ENCODE measurements at regions not wholly inside any gene's neighbourhood (a gene's known extent, or its start where the extent isn't known, plus 50 kb on each side); places are given as distances from the start of the nearest gene placed in this dataset.
"Not testable (repeated sequence)": the region's sequence is repeated elsewhere in the genome, so short reads cannot be mapped to it uniquely, and the experiment has no call there.

DNA sequence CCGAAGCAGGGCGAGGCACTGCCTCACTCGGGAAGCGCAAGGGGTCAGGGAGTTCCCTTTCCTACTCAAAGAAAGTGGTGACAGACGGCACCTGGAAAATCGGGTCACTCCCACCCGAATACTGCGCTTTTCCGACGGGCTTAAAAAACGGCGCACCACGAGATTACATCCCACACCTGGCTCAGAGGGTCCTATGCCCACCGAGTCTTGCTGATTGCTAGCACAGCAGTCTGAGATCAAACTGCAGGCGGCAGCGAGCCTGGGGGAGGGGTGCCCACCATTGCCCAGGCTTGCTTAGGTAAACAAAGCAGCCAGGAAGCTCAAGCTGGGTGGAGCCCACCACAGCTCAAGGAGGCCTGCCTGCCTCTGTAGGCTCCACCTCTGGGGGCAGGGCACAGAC is 549.4 kb downstream of the KIF20B start:
- DNase-seq (ENCODE audit: low read depth in 2 of 2) = not testable (repeated sequence)

DNA sequence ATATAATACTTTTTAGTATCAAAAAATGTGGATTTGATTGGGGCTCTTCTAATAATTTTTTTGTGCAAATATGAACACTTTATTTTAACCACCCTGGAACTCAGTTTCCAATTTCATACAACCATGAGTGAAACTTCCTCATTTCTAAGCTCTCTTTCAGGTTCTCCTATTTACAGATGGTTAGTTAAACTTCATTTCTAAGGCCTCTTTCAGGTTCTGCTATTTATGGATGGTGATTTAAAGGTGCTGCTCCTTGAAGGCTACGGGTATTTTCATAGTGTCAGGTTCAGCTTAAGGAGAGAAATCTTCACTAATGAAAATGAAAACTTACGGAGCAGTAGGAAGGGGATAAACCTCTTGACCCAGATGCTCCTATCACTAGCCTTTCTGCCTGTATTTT is 568.3 kb downstream of the KIF20B start:
- no peak for DNase-seq (ENCODE audit: low read depth in 2 of 2)

DNA sequence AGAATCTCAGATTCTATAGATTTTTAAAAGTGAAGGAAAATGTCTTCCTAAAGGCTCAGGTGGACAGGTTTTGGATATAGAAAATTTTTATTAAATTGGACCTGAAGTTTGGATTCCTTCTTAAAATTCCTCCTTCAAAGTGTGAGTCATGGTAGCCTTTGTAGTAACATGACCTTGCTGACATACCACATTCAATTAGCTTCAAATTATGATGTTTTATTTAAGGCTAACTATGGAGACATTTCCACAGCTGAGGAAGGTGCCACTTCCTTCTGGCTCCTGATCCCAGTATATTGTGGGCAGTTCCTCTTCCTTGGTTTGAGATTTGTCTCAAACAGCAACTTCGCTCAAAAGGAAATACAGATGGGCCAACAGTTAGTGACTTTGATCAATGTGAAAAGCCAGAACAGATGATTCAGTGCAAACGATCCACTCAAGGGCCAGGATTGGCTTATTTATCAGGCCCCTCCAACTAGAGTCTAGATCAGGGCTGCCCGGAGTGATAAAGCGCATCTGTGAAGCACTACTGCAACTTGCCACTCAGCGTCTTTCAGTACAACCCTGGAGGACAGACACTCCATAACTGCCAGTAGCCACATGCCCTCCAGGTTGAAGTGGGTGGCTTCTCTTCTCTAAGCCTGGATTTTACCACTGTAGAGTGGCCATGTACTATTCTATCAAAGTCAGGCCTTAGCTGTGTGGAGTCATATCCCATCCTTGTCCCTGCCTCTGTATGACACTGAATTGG is 573.5 kb downstream of the KIF20B start:
- DNase-seq (ENCODE audit: low read depth in 2 of 2) = no peak

DNA sequence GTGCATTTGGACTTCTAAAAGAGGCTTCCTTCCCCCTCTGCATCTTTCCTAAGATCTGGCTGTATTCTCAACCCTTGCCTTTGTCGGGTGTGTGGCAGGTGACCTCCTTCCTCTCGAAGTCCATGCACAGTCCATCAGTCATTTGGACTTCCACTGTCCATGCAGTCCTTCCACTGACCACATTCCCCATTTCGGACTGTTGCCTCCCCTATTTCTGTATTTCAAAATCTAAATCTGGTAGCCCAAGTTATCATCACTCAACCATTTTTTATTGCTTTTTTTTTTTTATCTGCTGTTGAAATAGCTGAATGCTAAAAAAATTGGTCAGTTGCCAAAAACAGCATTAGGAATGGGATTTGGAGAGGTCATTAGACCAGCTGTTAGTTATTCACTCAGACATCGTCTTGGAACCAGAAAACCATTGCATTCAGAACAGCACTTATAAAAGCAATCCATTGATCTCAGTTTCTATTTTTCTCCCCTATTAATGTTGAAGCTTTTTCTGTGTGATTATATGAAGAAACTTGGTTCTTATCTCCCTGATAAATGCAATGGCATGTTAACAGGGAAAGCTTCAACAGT is 575.6 kb downstream of the KIF20B start:
- DNase-seq (ENCODE audit: low read depth in 2 of 2) = no peak

- DNase-seq (ENCODE audit: low read depth in 2 of 2) = no peak
Measured at GRCh38 chr10:90286406-90286805, 571.4 kb downstream of the HTR7 start.

DNA sequence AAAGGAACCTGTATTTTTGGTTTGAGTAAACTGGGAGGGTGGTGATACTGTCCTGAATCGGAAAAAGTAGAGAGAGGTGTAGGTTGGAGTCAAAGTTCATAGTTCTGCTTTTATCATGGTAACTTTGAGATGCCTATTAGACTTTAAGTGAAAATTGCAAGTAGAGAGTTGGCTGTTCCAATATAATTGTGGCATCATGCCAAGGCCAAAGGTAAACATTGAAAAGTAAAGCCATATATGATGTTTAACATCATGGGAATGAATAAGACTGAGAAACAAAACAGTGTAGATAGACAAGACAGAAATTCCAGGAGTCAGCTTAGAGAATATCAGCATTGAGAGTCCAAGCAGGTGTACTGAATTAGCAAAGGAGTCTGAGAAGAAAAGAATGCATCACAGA is 570.9 kb downstream of the HTR7 start:
- no peak for DNase-seq (ENCODE audit: low read depth in 2 of 2)

DNA sequence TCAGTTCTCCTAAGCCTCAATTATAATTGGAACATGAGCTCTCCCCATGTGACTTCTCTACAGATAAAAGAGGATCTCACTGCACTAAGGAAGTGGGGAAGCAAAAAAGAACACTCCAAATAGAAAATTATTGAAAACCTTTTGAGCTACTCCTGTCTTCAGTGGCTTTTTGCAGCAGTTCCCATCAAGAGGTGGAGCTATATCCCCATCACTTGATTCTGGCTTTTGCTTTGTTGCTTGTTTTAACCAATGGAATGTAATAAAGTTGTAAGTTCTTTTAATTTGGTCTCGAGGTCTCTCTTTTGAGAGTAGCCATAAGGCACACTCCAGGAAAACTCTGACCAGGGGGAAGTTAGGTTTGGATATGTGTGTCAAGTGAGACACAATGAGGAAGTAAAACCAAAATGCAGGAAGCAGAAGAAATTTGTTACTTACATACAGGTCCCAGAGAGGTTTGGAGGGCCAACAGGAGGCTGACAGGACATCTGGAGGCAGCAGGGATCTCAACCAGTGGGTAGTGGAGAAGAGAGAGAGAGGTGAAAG is 569.4 kb downstream of the HTR7 start:
- DNase-seq (ENCODE audit: low read depth in 2 of 2) = no peak

DNA sequence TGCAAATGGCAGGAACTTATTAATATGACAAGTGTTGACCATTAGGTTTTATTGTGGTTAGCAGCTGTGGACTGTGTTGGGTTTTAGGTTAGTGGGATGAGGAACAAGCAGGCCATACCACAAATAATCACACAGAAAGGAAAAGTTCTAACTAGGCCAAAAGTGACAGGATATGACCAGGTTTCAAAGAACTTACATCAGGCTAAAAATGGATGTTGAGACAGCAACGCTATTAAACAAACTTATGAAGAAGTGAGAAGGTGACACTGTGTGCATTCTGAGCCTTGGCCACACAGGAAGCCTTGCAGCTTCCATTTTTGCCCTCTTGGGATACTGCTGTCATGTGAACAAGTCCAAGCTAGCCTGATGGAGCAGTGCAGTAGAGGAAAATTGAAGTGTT is 568.8 kb downstream of the HTR7 start:
- no peak for DNase-seq (ENCODE audit: low read depth in 2 of 2)

DNA sequence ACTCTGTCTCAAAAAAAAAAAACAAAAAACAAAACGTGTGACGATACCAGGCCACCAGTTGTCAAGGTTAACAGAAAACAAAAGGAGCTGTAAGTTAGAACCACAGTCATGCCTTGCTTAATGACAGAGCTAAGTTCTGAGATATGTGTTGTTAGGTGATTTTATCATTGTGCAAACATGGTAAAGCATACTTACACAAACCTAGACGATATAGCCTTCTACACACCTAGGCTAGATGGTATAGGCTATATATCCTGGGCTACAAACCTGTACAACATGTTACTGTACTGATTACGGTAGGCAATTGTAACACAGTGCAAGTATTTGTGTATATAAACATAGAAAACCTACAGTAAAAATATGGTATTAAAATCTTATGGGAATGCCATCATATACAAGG is 564.2 kb downstream of the HTR7 start:
- DNase-seq (ENCODE audit: low read depth in 2 of 2) = no peak

GRCh38 chr10:90294821-90295540 is 562.9 kb downstream of the HTR7 start:
- DNase-seq (ENCODE audit: low read depth in 2 of 2) = not testable (repeated sequence)

DNA sequence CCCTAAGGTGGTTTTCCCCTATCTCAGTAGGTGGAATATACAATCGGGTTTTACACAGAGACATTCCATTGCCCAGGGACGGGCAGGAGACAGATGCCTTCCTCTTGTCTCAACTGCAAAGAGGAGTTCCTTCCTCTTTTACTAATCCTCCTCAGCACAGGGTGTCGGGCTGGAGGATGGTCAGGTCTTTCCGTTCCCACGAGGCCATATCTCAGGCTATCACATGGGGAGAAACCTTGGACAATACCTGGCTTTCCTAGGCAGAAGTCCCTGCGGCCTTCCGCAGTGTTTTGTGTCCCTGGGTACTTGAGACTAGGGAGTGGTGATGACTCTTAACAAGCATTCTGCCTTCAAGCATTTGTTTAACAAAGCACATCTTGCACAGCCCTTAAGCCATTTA is 555.8 kb downstream of the HTR7 start:
- not testable (repeated sequence) for DNase-seq (ENCODE audit: low read depth in 2 of 2)

GRCh38 chr10:90302758-90303481 is 554.9 kb downstream of the HTR7 start:
- no peak for DNase-seq (ENCODE audit: low read depth in 2 of 2)

- DNase-seq (ENCODE audit: low read depth in 2 of 2) = no peak
Measured at GRCh38 chr10:90304533-90304932, 553.3 kb downstream of the HTR7 start.

DNA sequence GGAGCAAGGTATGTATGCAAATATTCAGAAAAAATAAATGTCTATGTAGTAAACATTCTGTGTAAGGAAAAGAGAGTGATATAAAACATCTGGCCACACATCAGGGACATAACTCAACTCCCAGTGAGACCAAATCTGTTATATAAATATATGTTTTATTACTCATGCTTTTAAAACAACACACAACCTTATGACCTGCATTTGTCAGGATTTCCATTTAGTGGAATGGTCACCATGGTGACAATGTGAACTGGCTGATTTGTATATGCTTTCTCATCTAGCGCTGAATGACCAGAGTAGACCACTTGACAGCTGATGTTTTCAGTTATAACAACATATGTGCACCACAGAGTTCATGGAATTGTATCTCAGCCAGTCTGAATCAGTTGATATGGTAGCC is 551.7 kb downstream of the HTR7 start:
- no peak for DNase-seq (ENCODE audit: low read depth in 2 of 2)

DNA sequence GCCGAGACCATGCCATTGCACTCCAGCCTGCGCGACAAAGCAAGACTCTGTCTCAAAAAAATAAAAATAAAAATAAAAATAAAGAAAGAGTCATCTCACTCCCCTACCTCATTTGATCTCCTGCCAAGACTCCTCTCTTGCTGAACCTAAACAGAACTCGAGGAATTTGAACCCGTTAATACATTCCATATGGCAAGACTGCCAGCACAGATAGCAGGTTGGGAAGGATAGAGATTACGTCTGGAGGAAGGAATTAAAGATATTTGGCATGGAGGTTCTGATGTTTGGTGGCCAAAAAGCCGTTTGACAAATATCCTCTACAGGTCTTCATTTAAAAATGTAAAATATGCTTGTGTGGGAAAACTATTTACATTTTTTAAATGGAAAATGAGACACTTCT is 549.6 kb downstream of the HTR7 start:
- no peak for DNase-seq (ENCODE audit: low read depth in 2 of 2)

DNA sequence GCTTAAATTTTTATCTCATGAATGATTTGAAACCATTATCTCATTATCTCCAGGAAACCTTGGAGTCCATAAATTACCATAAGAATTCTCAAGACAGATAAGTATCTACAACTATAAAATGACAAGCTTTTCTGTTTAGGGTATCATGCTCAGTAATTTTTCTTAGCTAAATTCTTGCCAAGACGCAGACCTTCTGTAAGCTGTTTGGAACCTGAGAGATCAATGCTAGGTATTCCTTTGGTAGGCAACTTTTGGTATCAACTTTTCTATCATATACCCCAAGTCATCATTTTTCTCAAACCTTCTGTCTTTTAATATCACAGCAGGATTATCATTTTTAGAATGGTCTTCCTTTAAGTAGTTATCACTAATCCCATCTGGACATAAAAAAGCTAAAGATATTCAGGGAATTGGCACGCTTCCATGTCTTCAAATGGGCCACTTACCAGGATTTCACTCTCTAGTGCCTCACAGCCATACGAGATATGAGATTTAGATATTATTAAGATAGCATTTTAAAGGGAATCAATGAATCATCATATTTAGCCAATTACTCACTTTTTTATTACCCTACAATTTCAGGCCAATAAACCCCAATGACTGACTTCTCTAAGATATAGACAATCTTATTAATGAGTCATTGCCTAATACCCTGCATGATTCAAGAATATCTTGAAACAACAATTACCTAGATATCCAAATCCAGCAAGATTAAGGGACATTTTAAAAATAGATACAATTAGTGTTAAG is 544.1 kb downstream of the HTR7 start:
- no peak for DNase-seq (ENCODE audit: low read depth in 2 of 2)

GRCh38 chr10:90314718-90315117 is 543.1 kb downstream of the HTR7 start:
- no peak for DNase-seq (ENCODE audit: low read depth in 2 of 2)

- no peak for DNase-seq (ENCODE audit: low read depth in 2 of 2)
Measured at GRCh38 chr10:90317172-90317571, 540.7 kb downstream of the HTR7 start.

DNA sequence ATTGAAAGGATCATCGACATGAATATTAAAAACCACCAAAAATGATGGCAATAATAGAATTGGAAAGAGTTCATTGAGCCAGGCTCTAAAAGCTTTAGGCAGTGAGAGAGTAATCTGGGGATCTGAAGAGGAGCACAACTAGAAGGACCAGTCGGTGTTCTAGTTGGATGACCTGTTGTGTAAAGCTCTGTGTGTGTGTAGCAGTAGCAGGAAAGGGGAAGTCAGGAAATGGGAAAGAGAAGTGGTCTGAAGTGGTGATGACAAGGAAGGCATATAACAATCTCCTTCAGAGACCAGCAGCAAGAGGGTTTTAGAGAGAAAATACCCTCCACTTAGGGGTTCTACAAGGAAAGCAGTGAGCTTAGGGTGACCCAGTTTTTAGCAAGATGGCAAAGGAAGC is 539.2 kb downstream of the HTR7 start:
- DNase-seq (ENCODE audit: low read depth in 2 of 2) = no peak

GRCh38 chr10:90319188-90319914 is 538.5 kb downstream of the HTR7 start:
- no peak for DNase-seq (ENCODE audit: low read depth in 2 of 2)
